ENCODE measurements at regions not wholly inside any gene's neighbourhood (a gene's known extent, or its start where the extent isn't known, plus 50 kb on each side); places are given as distances from the start of the nearest gene placed in this dataset.

DNA sequence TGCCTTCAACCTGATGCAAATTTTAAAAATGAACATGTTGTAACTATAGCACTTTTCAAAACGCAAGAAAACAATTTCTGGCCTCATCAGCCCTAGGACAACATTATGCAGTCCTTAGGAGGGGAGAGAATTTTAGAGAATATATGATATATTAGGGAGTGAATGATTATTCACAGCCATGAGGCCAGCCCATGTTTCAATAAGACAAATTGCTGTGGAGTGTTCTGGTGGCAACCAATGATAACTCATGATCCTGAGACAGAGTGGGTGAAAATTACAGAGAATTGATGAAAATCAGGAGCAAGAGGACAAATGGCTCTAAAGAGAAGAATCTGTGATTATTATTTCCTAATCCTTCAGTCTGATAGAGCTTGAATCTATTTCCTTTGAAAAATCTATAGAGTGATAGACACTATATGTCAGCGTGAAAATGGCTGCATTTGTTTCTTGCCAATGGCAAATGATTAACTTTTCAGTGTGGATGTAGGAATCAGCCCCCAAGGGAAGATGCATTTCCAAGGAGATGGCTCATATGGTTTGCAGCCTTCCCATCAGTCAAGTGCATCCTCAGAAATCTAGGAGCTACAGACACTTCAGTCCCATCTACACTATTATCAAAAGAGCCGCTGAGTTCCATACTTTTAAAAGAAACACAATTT is 761.0 kb upstream of the ARRDC4 start:
- intact Hi-C loops (cut with micrococcal nuclease; ENCODE audit: unreplicated experiment): no loop called here
- no peaks in the 10 kb centered on the region for H3K4me1 ChIP-seq (ENCODE audit: insufficient read depth, low read length, poor library complexity, severe bottlenecking)
- CTCF ChIA-PET (ENCODE audit: unreplicated experiment): no interaction called here
- DNase-seq (ENCODE audit: low spot score): no peak
- H3K27ac ChIP-seq (ENCODE audit: low read depth, low read length, poor library complexity, severe bottlenecking): no peak overlapping the region
- H3K9me2 ChIP-seq (ENCODE audit: insufficient read depth, low read length): no peaks in the 10 kb centered on the region
- no TSS peak for BruUV-seq (replicated peaks)
- H3K4me3 ChIP-seq (ENCODE audit: low read depth, low read length, poor library complexity, severe bottlenecking): no peak overlapping the region
- POLR2A ChIA-PET: no interaction called here
- no peak for TF ChIP-seq EZH2phosphoT487 (IDR thresholded peaks at IDR 0.05; ENCODE audit: borderline replicate concordance, low read depth, low read length)
- TF ChIP-seq, protein P1, sequence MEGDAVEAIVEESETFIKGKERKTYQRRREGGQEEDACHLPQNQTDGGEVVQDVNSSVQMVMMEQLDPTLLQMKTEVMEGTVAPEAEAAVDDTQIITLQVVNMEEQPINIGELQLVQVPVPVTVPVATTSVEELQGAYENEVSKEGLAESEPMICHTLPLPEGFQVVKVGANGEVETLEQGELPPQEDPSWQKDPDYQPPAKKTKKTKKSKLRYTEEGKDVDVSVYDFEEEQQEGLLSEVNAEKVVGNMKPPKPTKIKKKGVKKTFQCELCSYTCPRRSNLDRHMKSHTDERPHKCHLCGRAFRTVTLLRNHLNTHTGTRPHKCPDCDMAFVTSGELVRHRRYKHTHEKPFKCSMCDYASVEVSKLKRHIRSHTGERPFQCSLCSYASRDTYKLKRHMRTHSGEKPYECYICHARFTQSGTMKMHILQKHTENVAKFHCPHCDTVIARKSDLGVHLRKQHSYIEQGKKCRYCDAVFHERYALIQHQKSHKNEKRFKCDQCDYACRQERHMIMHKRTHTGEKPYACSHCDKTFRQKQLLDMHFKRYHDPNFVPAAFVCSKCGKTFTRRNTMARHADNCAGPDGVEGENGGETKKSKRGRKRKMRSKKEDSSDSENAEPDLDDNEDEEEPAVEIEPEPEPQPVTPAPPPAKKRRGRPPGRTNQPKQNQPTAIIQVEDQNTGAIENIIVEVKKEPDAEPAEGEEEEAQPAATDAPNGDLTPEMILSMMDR (conservative IDR thresholded peaks at IDR 0.05; ENCODE audit: low read length): no peak
- H2AFZ ChIP-seq (ENCODE audit: low read length): no peak overlapping the region
- no peak overlapping the region for H3K4me2 ChIP-seq (ENCODE audit: low read length)
- H4K20me1 ChIP-seq (ENCODE audit: insufficient read depth, low read length): no peaks in the 10 kb centered on the region
- no peaks in the 10 kb centered on the region for H3K36me3 ChIP-seq (ENCODE audit: insufficient read depth, low read length)
- H3K79me2 ChIP-seq (ENCODE audit: insufficient read depth, low read depth, low read length): no peaks in the 10 kb centered on the region
- H3K9me3 ChIP-seq (ENCODE audit: low read length): no peaks in the 10 kb centered on the region

DNA sequence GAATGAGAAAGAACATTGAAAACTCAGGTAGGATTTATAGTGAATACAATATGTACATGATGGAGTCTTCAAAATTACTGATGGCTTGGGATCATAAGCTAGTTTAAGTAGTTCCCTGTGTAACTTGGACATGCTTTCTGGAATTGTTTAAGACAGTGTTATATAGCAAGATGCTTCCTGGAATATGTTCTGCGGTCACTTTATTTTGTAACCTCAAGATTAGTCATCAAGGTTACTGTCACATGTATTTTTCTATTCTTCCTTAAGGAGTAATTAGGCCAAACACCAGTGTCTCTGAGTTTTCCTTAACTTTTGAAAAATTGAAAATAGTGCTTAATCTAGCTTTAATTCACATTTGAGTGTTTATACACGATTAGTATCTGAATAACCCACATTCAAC is 760.3 kb upstream of the ARRDC4 start:
- no peaks in the 10 kb centered on the region for H3K9me3 ChIP-seq (ENCODE audit: low read length)
- BruUV-seq (replicated peaks): no TSS peak
- H3K79me2 ChIP-seq (ENCODE audit: insufficient read depth, low read depth, low read length): no peaks in the 10 kb centered on the region
- no peaks in the 10 kb centered on the region for H3K36me3 ChIP-seq (ENCODE audit: insufficient read depth, low read length)
- H3K9me2 ChIP-seq (ENCODE audit: insufficient read depth, low read length): no peaks in the 10 kb centered on the region
- no peak overlapping the region for H2AFZ ChIP-seq (ENCODE audit: low read length)
- TF ChIP-seq, protein P1 (conservative IDR thresholded peaks at IDR 0.05; ENCODE audit: low read length): no peak
- no peak for TF ChIP-seq EZH2phosphoT487 (IDR thresholded peaks at IDR 0.05; ENCODE audit: borderline replicate concordance, low read depth, low read length)
- CTCF ChIA-PET (ENCODE audit: unreplicated experiment): no interaction called here
- no peak for DNase-seq (ENCODE audit: low spot score)
- intact Hi-C loops (cut with micrococcal nuclease; ENCODE audit: unreplicated experiment): no loop called here
- no peaks in the 10 kb centered on the region for H4K20me1 ChIP-seq (ENCODE audit: insufficient read depth, low read length)
- H3K4me3 ChIP-seq (ENCODE audit: low read depth, low read length, poor library complexity, severe bottlenecking): no peak overlapping the region
- no peaks in the 10 kb centered on the region for H3K4me1 ChIP-seq (ENCODE audit: insufficient read depth, low read length, poor library complexity, severe bottlenecking)
- no peak overlapping the region for H3K4me2 ChIP-seq (ENCODE audit: low read length)
- H3K27ac ChIP-seq (ENCODE audit: low read depth, low read length, poor library complexity, severe bottlenecking): no peak overlapping the region
- POLR2A ChIA-PET: no interaction called here

DNA sequence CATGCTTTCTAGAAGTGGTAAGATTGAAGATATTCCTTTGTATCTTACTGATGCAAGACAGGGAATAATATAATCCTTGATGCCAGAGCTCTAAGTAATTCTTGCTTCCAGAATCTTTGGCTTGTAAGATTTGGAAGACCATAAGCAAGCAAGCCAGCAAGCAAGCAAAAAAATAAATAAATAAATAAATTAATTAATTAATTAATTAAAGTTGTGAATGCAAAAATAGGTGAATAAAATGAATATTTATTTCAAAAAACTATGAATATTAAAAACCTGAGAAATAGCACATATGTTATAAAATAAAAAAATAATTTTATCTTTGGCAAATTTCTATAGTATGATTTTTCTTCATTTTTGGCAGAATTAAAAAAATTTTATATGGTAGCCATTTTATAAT is 750.2 kb upstream of the ARRDC4 start:
- CTCF ChIA-PET (ENCODE audit: unreplicated experiment): no interaction called here
- Histone ChIP-seq H3K9me2 (ENCODE audit: insufficient read depth, low read length) (no peaks in the 10 kb centered on the region), H3K9me3 (ENCODE audit: low read length) (no peaks in the 10 kb centered on the region), H3K4me2 (ENCODE audit: low read length) (no peak overlapping the region), H3K36me3 (ENCODE audit: insufficient read depth, low read length) (no peaks in the 10 kb centered on the region), H2AFZ (ENCODE audit: low read length) (no peak overlapping the region), H3K4me1 (ENCODE audit: insufficient read depth, low read length, poor library complexity, severe bottlenecking) (no peaks in the 10 kb centered on the region), H3K27ac (ENCODE audit: low read depth, low read length, poor library complexity, severe bottlenecking) (no peak overlapping the region), H3K79me2 (ENCODE audit: insufficient read depth, low read depth, low read length) (no peaks in the 10 kb centered on the region), H4K20me1 (ENCODE audit: insufficient read depth, low read length) (no peaks in the 10 kb centered on the region; the same call in 1 of the 2 replicates), H3K4me3 (ENCODE audit: low read depth, low read length, poor library complexity, severe bottlenecking) (no peak overlapping the region)
- no peak for DNase-seq (ENCODE audit: low spot score)
- TF ChIP-seq, protein P1 (conservative IDR thresholded peaks at IDR 0.05; ENCODE audit: low read length): no peak
- TF ChIP-seq EZH2phosphoT487 (IDR thresholded peaks at IDR 0.05; ENCODE audit: borderline replicate concordance, low read depth, low read length): no peak
- intact Hi-C loops (cut with micrococcal nuclease; ENCODE audit: unreplicated experiment): no loop called here
- POLR2A ChIA-PET: no interaction called here
- no TSS peak for BruUV-seq (replicated peaks)
